Lung (tissue), 11 donors: ENCODE measurements at regions not wholly inside any gene's neighbourhood (a gene's known extent, or its start where the extent isn't known, plus 50 kb on each side); places are given as distances from the start of the nearest gene placed in this dataset.

Source experiments
- ATAC-seq: fragments of 200-7000 bp; cut with Tn5 transposase; one replicate; pipeline ENCODE4 v1.9.1; 2020; ENCODE audit warnings: moderate number of reproducible peaks; ENCODE audit not compliant: insufficient read depth, low FRiP score
- DNase-seq, 3 donors: peaks; one replicate each; pipeline ENCODE4 v3.0.0-alpha.2; 2013 to 2017
- H3K27ac ChIP-seq, 2 donors: one replicate each; pipeline ENCODE4 v1.5.1; 2013; ENCODE audit warnings: mild to moderate bottlenecking in 2 of 2, moderate library complexity in 2 of 2, control low read depth in 1 of 2, inconsistent platforms in 1 of 2, low read depth in 1 of 2, low read length in 1 of 2
- H3K27me3 ChIP-seq, 3 donors: one replicate each; pipeline ENCODE4 v1.5.1; 2013; ENCODE audit warnings: low read length in 2 of 3; ENCODE audit not compliant: control insufficient read depth in 3 of 3, insufficient read depth in 3 of 3
- H3K36me3 ChIP-seq, 4 donors: one replicate each; pipeline ENCODE4 v1.5.1; 2013; ENCODE audit warnings: low read length in 4 of 4, mild to moderate bottlenecking in 1 of 4, moderate library complexity in 1 of 4; ENCODE audit not compliant: control insufficient read depth in 4 of 4, insufficient read depth in 4 of 4
- H3K4me1 ChIP-seq, 5 donors: one replicate each; pipeline ENCODE4 v1.5.1; 2013; ENCODE audit warnings: low read length in 5 of 5, mild to moderate bottlenecking in 2 of 5, moderate library complexity in 1 of 5; ENCODE audit not compliant: control insufficient read depth in 5 of 5, insufficient read depth in 5 of 5
- H3K4me3 ChIP-seq: one replicate; pipeline ENCODE4 v1.5.1; 2013; ENCODE audit warnings: mild to moderate bottlenecking, control low read depth, moderate library complexity
- H3K9ac ChIP-seq, 2 donors: one replicate each; pipeline ENCODE4 v1.5.1; 2013; ENCODE audit warnings: low read length in 2 of 2, control low read depth in 1 of 2; ENCODE audit not compliant: insufficient read depth in 1 of 2
- H3K9me3 ChIP-seq, 4 donors: one replicate each; pipeline ENCODE4 v1.5.1; 2013; ENCODE audit warnings: low read length in 3 of 4, mild to moderate bottlenecking in 1 of 4, moderate library complexity in 1 of 4; ENCODE audit not compliant: control insufficient read depth in 4 of 4, insufficient read depth in 3 of 4
- WGBS, 2 donors: extraction: QIAGEN DNeasy Blood & Tissue Kit; methylation state at CpG; one replicate each; pipeline ENCODE4 v1.1.7; 2013; 5-methylcytosine and 5-hydroxymethylcytosine counted together
- TF ChIP-seq, protein P1 (sequence below): IDR thresholded peaks from 2 replicates; pipeline ENCODE4 v1.5.1; 2012; ENCODE audit warnings: mild to moderate bottlenecking; ENCODE audit errors: control extremely low read depth, extremely low read depth
- donor health status: control.
- donor health status: control.
- donor health status: Bipolar disorder and iron deficiency.
- donor health status: healthy.
- donor health status: DM: yes; HTN: yes; CAD: no.

DNA sequence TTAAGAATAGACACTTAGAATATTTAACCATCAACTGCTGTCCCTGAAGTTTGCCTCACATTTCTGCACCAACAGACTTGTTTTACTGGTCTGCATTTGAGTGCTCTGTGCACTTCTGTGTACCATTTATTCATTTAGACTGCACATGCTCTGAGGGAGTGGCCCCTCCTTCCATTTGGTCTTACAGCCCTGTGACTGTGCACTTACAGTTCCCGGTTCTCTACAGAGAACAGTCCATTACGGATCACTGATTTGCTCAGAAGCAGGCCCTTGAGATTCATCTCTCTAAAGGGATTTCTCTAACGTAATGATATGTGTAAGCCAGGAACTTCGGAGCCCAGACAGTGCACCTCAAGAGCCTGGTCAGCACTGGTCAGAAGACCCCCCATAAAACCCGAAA is 247.3 kb upstream of the BLID start:
- no peak overlapping the region for H3K27ac ChIP-seq
- H3K27me3 ChIP-seq, result no peaks in the 10 kb centered on the region
- peaks cover 0 to 19% (median 0%) of the 10 kb centered on the region in 5 donors for H3K4me1 ChIP-seq
- peaks cover 0 to 3% (median 1%) of the 10 kb centered on the region in 4 donors for H3K9me3 ChIP-seq
- H3K9ac ChIP-seq, result no peak overlapping the region
- ATAC-seq (no peak), DNase-seq (no peak)
- H3K36me3 ChIP-seq, result peaks cover 0 to 3% (median 0%) of the 10 kb centered on the region in 4 donors
- 79 to 82% methylated on average over 5 of the region's 5 CpGs for WGBS, 2 donors
- TF ChIP-seq, protein P1, sequence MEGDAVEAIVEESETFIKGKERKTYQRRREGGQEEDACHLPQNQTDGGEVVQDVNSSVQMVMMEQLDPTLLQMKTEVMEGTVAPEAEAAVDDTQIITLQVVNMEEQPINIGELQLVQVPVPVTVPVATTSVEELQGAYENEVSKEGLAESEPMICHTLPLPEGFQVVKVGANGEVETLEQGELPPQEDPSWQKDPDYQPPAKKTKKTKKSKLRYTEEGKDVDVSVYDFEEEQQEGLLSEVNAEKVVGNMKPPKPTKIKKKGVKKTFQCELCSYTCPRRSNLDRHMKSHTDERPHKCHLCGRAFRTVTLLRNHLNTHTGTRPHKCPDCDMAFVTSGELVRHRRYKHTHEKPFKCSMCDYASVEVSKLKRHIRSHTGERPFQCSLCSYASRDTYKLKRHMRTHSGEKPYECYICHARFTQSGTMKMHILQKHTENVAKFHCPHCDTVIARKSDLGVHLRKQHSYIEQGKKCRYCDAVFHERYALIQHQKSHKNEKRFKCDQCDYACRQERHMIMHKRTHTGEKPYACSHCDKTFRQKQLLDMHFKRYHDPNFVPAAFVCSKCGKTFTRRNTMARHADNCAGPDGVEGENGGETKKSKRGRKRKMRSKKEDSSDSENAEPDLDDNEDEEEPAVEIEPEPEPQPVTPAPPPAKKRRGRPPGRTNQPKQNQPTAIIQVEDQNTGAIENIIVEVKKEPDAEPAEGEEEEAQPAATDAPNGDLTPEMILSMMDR, result no peak
- no peak overlapping the region for H3K4me3 ChIP-seq

DNA sequence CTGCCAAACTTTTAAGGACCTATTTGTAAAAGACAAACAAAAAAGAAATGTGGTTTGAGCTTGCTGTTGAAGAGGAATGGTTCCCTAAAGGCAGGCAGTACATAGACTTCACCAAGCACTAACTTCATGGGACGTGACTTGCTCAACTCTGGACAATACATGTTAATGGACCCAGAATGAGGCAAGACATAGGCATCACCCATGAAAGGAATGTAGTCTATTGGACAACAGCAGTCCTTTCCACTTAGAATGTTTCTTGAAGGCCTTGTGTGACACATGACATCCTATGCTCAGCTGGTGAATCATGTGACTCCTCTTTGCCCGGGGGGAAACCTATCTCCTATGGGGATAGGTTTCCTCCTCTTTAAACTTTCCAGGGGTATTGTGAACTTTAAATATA is 246.4 kb upstream of the BLID start:
- Histone ChIP-seq H3K27ac (no peak overlapping the region), H3K9me3 (peaks cover 0 to 3% (median 1%) of the 10 kb centered on the region in 4 donors), H3K36me3 (peaks cover 0 to 3% (median 0%) of the 10 kb centered on the region in 4 donors), H3K4me1 (peaks cover 0 to 11% (median 0%) of the 10 kb centered on the region in 5 donors), H3K27me3 (no peaks in the 10 kb centered on the region), H3K4me3 (no peak overlapping the region), H3K9ac (no peak overlapping the region)
- no peak for DNase-seq
- TF ChIP-seq, protein P1, result no peak
- no peak for ATAC-seq
- 87 to 98% methylated on average over 2 of the region's 2 CpGs for WGBS, 2 donors

DNA sequence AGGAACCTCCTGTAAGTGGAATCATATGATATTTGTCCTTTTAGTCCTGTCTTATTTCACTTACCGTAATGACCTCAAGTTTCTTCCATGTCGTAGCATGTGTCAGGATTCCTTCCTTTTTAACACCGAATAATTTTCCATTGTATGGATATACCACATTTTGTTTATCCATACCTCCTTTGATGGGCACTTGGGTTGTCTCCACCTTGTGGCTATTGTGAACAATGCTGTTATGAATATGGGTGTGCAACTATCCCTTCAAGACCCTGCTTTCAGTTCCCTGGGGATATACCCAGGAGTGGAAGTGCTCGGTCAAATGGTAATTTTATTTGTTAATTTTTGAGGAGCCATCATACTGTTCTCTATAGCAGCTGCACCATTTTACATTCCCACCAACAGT is 244.9 kb upstream of the BLID start:
- WGBS, 2 donors, result 95 to 96% methylated on average over 4 of the region's 4 CpGs

More for the DNA sequence above, 244.9 kb upstream of the BLID start:
- peaks cover 0 to 3% (median 0%) of the 10 kb centered on the region in 4 donors for H3K36me3 ChIP-seq
- H3K27ac ChIP-seq, result no peak overlapping the region
- no peak for ATAC-seq
- H3K9me3 ChIP-seq, result peaks cover 0 to 3% (median 1%) of the 10 kb centered on the region in 4 donors
- no peak overlapping the region for H3K9ac ChIP-seq
- TF ChIP-seq, protein P1, result no peak
- no peak for DNase-seq
- H3K27me3 ChIP-seq, result no peaks in the 10 kb centered on the region
- H3K4me3 ChIP-seq, result no peak overlapping the region
- H3K4me1 ChIP-seq, result peaks cover 0 to 11% (median 0%) of the 10 kb centered on the region in 5 donors
